AG04450 (cell line): ENCODE measurements at regions not wholly inside any gene's neighbourhood (a gene's known extent, or its start where the extent isn't known, plus 50 kb on each side); places are given as distances from the start of the nearest gene placed in this dataset.

Experiments used
- CTCF ChIA-PET: fragments of 300-600, 350-600 bp; formaldehyde crosslinking; extraction: SDS; loops from one replicate; lab custom pipeline; 2022; ENCODE audit warnings: antibody characterized with exemption, inconsistent platforms; lab: Charles Lee
- POLR2A ChIA-PET: fragments of 350-600 bp; formaldehyde crosslinking; extraction: SDS; loops from one replicate; lab custom pipeline; 2021; ENCODE audit warnings: antibody characterized with exemption, inconsistent platforms; lab: Yijun Ruan, JAX
- DNase-seq: peaks from one replicate; pipeline ENCODE4 v3.0.0-alpha.2; 2011; ENCODE audit warnings: low read depth, low spot score
- H3K27ac ChIP-seq: one replicate; pipeline ENCODE4 v1.5.1; 2012; ENCODE audit warnings: low read depth, low read length, control low read depth
- H3K27me3 ChIP-seq: one replicate; pipeline ENCODE4 v1.6.0; 2012; ENCODE audit warnings: low read length; ENCODE audit not compliant: control insufficient read depth, insufficient read depth
- H3K4me3 ChIP-seq: 2 replicates; pipeline ENCODE4 v1.5.1; 2011; ENCODE audit warnings: mild to moderate bottlenecking, low read depth, low read length, control low read depth
- H3K9me3 ChIP-seq: 2 replicates; pipeline ENCODE4 v1.5.1; 2012; ENCODE audit warnings: low read length; ENCODE audit not compliant: control insufficient read depth, insufficient read depth
- TF ChIP-seq, protein P1 (sequence below): IDR thresholded peaks from 2 replicates; pipeline ENCODE4 v1.5.1; 2011; ENCODE audit warnings: low read depth, low read length, control low read depth, inconsistent platforms

GRCh38 chr18:78713069-78713468, 266.5 kb upstream of the SALL3 start:
- Histone ChIP-seq H3K9me3 (peaks cover 73% of the 10 kb centered on the region), H3K4me3 (no peak overlapping the region), H3K27me3 (no peaks in the 10 kb centered on the region), H3K27ac (no peak overlapping the region)
- TF ChIP-seq, protein P1, sequence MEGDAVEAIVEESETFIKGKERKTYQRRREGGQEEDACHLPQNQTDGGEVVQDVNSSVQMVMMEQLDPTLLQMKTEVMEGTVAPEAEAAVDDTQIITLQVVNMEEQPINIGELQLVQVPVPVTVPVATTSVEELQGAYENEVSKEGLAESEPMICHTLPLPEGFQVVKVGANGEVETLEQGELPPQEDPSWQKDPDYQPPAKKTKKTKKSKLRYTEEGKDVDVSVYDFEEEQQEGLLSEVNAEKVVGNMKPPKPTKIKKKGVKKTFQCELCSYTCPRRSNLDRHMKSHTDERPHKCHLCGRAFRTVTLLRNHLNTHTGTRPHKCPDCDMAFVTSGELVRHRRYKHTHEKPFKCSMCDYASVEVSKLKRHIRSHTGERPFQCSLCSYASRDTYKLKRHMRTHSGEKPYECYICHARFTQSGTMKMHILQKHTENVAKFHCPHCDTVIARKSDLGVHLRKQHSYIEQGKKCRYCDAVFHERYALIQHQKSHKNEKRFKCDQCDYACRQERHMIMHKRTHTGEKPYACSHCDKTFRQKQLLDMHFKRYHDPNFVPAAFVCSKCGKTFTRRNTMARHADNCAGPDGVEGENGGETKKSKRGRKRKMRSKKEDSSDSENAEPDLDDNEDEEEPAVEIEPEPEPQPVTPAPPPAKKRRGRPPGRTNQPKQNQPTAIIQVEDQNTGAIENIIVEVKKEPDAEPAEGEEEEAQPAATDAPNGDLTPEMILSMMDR, result no peak
- POLR2A ChIA-PET, result no interaction called here
- CTCF ChIA-PET, result no interaction called here
- DNase-seq, result no peak

GRCh38 chr18:78713726-78714125, 265.9 kb upstream of the SALL3 start:
- Histone ChIP-seq H3K4me3 (no peak overlapping the region), H3K9me3 (peaks cover 79% of the 10 kb centered on the region), H3K27me3 (no peaks in the 10 kb centered on the region), H3K27ac (no peak overlapping the region)
- POLR2A ChIA-PET, result no interaction called here
- no peak for DNase-seq
- TF ChIP-seq, protein P1, result no peak
- CTCF ChIA-PET, result no interaction called here

DNA sequence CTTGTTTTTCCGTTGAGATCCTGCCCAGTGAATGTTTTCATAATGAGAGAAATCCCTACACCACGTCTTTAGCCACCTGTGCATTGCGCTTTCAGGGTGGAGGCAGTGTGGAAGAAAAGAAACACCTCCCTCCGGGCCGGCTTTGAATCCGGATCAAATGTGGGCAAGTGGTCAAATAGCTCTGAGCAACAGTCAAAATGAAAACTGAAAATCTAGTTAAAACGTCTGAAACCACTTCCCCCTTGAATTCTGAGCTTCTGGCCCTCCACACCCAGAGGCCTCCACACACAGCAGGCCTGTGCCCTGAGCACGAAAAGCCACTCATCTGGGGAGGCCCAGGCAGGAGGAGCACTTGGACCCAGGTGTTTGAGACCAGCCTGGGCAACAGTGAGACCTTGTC, 263.6 kb upstream of the SALL3 start:
- no peaks in the 10 kb centered on the region for H3K27me3 ChIP-seq
- TF ChIP-seq, protein P1, result no peak
- H3K27ac ChIP-seq, result no peak overlapping the region
- DNase-seq, result no peak
- ChIA-PET POLR2A (no interaction called here), CTCF (no interaction called here)
- peaks cover 85% of the 10 kb centered on the region for H3K9me3 ChIP-seq
- no peak overlapping the region for H3K4me3 ChIP-seq

DNA sequence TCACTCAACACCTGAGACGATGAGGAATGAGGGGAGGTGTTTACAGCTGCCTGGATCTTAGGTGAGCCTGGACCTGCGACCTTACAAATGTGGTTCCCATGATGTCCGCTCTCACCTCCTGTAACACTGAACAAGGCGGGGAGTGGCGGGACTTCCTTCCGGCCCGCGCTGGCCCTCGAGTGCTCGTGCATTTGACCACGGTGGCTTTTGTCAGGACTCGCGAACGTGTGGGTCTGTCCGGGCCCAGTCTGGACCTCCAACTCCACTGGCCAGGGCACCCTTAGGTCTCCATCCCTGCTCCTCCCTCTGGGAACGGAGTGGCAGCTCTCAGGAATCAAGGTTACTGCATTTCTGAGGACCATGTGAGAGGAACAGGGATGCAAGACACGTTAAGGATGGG, 263.0 kb upstream of the SALL3 start:
- ChIA-PET CTCF (no interaction called here), POLR2A (no interaction called here)
- peaks cover 85% of the 10 kb centered on the region for H3K9me3 ChIP-seq
- TF ChIP-seq, protein P1, result no peak
- no peak overlapping the region for H3K4me3 ChIP-seq
- H3K27ac ChIP-seq, result no peak overlapping the region
- DNase-seq, result no peak
- no peaks in the 10 kb centered on the region for H3K27me3 ChIP-seq

DNA sequence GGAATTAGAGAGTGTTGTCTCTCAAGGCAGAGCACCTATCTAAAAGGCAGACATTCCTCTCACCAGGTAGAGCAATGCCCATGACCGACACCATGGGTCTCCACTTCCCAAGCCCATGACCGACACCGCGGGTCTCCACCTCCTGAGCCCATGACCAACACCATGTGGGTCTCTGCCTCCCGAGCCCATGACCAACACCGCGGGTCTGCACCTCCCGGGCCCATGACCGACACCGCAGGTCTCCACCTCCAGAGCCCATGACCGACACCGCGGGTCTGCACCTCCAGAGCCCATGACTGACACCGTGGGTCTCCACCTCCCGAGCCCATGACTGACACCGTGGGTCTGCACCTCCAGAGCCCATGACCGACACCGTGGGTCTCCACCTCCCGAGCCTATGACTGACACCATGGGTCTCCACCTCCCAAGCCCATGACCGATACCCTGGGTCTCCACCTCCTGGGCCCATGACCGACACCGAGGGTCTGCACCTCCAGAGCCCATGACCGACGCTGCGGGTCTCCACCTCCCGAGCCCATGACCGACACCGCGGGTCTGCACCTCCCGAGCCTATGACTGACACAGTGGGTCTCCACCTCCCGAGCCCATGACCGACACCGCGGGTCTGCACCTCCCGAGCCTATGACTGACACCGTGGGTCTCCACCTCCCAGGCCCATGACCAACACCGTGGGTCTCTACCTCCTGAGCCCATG, 262.4 kb upstream of the SALL3 start:
- CTCF ChIA-PET, result no interaction called here
- DNase-seq, result no peak
- no peaks in the 10 kb centered on the region for H3K27me3 ChIP-seq
- TF ChIP-seq, protein P1, result no peak
- H3K4me3 ChIP-seq, result no peak overlapping the region
- peaks cover 84% of the 10 kb centered on the region for H3K9me3 ChIP-seq
- no peak overlapping the region for H3K27ac ChIP-seq
- POLR2A ChIA-PET, result no interaction called here
